RWPE2 (cell line): ENCODE measurements at regions not wholly inside any gene's neighbourhood (a gene's known extent, or its start where the extent isn't known, plus 50 kb on each side); places are given as distances from the start of the nearest gene placed in this dataset.
"Not testable (repeated sequence)": the region's sequence is repeated elsewhere in the genome, so short reads cannot be mapped to it uniquely, and the experiment has no call there.

ENCODE experiments used
- ATAC-seq: fragments of 200-7000 bp; cut with Tn5 transposase; 3 replicates; pipeline ENCODE4 v1.9.1; 2021; ENCODE audit warnings: low read depth
- DNase-seq: peaks from one replicate; pipeline ENCODE4 v3.0.0-alpha.2; 2020; ENCODE audit warnings: low spot score
- H3K27ac ChIP-seq: fragments of 450-650 bp; 2 replicates; pipeline ENCODE4 v1.5.1; 2017; ENCODE audit warnings: mild to moderate bottlenecking; ENCODE audit not compliant: poor library complexity, severe bottlenecking
- H3K27me3 ChIP-seq: fragments of 250-450 bp; sonication (Bioruptor Pico); 2 replicates; pipeline ENCODE4 v1.5.1; 2021; ENCODE audit warnings: mild to moderate bottlenecking, moderate library complexity; ENCODE audit not compliant: insufficient read depth, poor library complexity, severe bottlenecking
- H3K36me3 ChIP-seq: fragments of 250-450 bp; sonication (Bioruptor Pico); 2 replicates; pipeline ENCODE4 v1.5.1; 2020; ENCODE audit warnings: low read depth, mild to moderate bottlenecking, moderate library complexity
- H3K4me1 ChIP-seq: fragments of 250-450 bp; sonication (Bioruptor Pico); 2 replicates; pipeline ENCODE4 v1.5.1; 2021; ENCODE audit warnings: mild to moderate bottlenecking, moderate library complexity; ENCODE audit not compliant: insufficient read depth, poor library complexity, severe bottlenecking
- H3K4me3 ChIP-seq: fragments of 250-450 bp; sonication (Bioruptor Pico); 2 replicates; pipeline ENCODE4 v1.5.1; 2021; ENCODE audit warnings: mild to moderate bottlenecking, moderate library complexity; ENCODE audit not compliant: severe bottlenecking
- H3K9me3 ChIP-seq: fragments of 250-450 bp; sonication (Bioruptor Pico); 2 replicates; pipeline ENCODE4 v1.5.1; 2021; ENCODE audit warnings: mild to moderate bottlenecking, moderate library complexity; ENCODE audit not compliant: severe bottlenecking
- CTCF ChIP-seq: fragments of 450-650 bp; IDR thresholded peaks from one replicate; pipeline ENCODE4 v1.5.1; 2017; ENCODE audit warnings: mild to moderate bottlenecking, moderate library complexity; ENCODE audit not compliant: poor library complexity, severe bottlenecking

- peak; percentile 66; the same call in 2 of the 3 replicates for ATAC-seq
- no peak overlapping the region for H3K4me3 ChIP-seq
- no peak for TF ChIP-seq CTCF
- H3K9me3 ChIP-seq = no peaks in the 10 kb centered on the region
- H3K4me1 ChIP-seq = no peaks in the 10 kb centered on the region
- DNase-seq = no peak
- no peaks in the 10 kb centered on the region for H3K27me3 ChIP-seq
- H3K27ac ChIP-seq = no peak overlapping the region
- no peaks in the 10 kb centered on the region for H3K36me3 ChIP-seq
Measured at GRCh38 chr18:28267878-28268625, 91.1 kb upstream of the CDH2 start.

- Histone ChIP-seq H3K36me3 (no peaks in the 10 kb centered on the region), H3K27ac (no peak overlapping the region), H3K4me3 (no peak overlapping the region), H3K4me1 (no peaks in the 10 kb centered on the region), H3K9me3 (no peaks in the 10 kb centered on the region), H3K27me3 (no peaks in the 10 kb centered on the region)
- no peak for TF ChIP-seq CTCF
- DNase-seq = no peak
- peak; percentile 41; the same call in 1 of the 3 replicates for ATAC-seq
Measured at GRCh38 chr18:28267276-28267675, 90.3 kb upstream of the CDH2 start.

- H3K27me3 ChIP-seq = no peaks in the 10 kb centered on the region
- no peak for TF ChIP-seq CTCF
- H3K9me3 ChIP-seq = no peaks in the 10 kb centered on the region
- ATAC-seq (no peak), DNase-seq (no peak)
- no peaks in the 10 kb centered on the region for H3K36me3 ChIP-seq
- no peak overlapping the region for H3K4me3 ChIP-seq
- no peaks in the 10 kb centered on the region for H3K4me1 ChIP-seq
- no peak overlapping the region for H3K27ac ChIP-seq
Measured at GRCh38 chr18:28256166-28256565, 79.2 kb upstream of the CDH2 start.

GRCh38 chr18:28248653-28249052, 71.7 kb upstream of the CDH2 start:
- no peak for DNase-seq
- TF ChIP-seq CTCF = no peak
- no peaks in the 10 kb centered on the region for H3K27me3 ChIP-seq
- H3K27ac ChIP-seq = no peak overlapping the region
- no peaks in the 10 kb centered on the region for H3K36me3 ChIP-seq
- H3K4me1 ChIP-seq = no peaks in the 10 kb centered on the region
- H3K9me3 ChIP-seq = no peaks in the 10 kb centered on the region
- ATAC-seq = no peak
- H3K4me3 ChIP-seq = no peak overlapping the region

GRCh38 chr18:28240626-28241025, 63.7 kb upstream of the CDH2 start:
- H3K4me3 ChIP-seq, H3K27me3 ChIP-seq, DNase-seq, H3K27ac ChIP-seq, H3K4me1 ChIP-seq, H3K36me3 ChIP-seq, H3K9me3 ChIP-seq, ATAC-seq: not testable (repeated sequence)
